ENCODE measurements at regions not wholly inside any gene's neighbourhood (a gene's known extent, or its start where the extent isn't known, plus 50 kb on each side); places are given as distances from the start of the nearest gene placed in this dataset.

- TF ChIP-seq POLR2AphosphoS5 (IDR thresholded peaks at IDR 0.05; ENCODE audit: low read depth, low read length): no peak
- TF ChIP-seq REST (IDR thresholded peaks at IDR 0.05; ENCODE audit: insufficient read depth in 1 of 2, low read depth in 2 of 2, low read length in 2 of 2): no peak
- no peak for TF ChIP-seq TAF1 (IDR thresholded peaks at IDR 0.05; ENCODE audit: borderline replicate concordance, insufficient read depth, low read length)
Observed at GRCh38 chr6:68476611-68477010, 158.5 kb upstream of the ADGRB3 start.
